ENCODE measurements at regions not wholly inside any gene's neighbourhood (a gene's known extent, or its start where the extent isn't known, plus 50 kb on each side); places are given as distances from the start of the nearest gene placed in this dataset.
"Not testable (repeated sequence)": the region's sequence is repeated elsewhere in the genome, so short reads cannot be mapped to it uniquely, and the experiment has no call there.

- no peak for DNase-seq (ENCODE audit: low spot score)
These were observed 532.1 kb upstream of the PITX2 start for GRCh38 chr4:111154934-111155333.

GRCh38 chr4:111164556-111164955, 541.7 kb upstream of the PITX2 start:
- not testable (repeated sequence) for DNase-seq (ENCODE audit: low spot score)

GRCh38 chr4:111174331-111174730, 551.5 kb upstream of the PITX2 start:
- DNase-seq (ENCODE audit: low spot score) = no peak

GRCh38 chr4:111178231-111178630, 555.4 kb upstream of the PITX2 start:
- no peak for DNase-seq (ENCODE audit: low spot score)

GRCh38 chr4:111187108-111187507, 564.2 kb upstream of the PITX2 start:
- DNase-seq (ENCODE audit: low spot score) = no peak

- no peak for DNase-seq (ENCODE audit: low spot score)
These were observed 575.6 kb upstream of the PITX2 start for GRCh38 chr4:111198446-111198845.

GRCh38 chr4:111204797-111205196, 581.9 kb upstream of the PITX2 start:
- no peak for DNase-seq (ENCODE audit: low spot score)

- DNase-seq (ENCODE audit: low spot score) = no peak
These were observed 586.1 kb upstream of the PITX2 start for GRCh38 chr4:111208970-111209369.

GRCh38 chr4:111209706-111210105, 586.8 kb upstream of the PITX2 start:
- DNase-seq (ENCODE audit: low spot score) = no peak

GRCh38 chr4:111210595-111210994, 587.7 kb upstream of the PITX2 start:
- DNase-seq (ENCODE audit: low spot score) = no peak

- DNase-seq (ENCODE audit: low spot score) = no peak
These were observed 590.7 kb upstream of the PITX2 start for GRCh38 chr4:111213531-111213930.

GRCh38 chr4:111214371-111214770, 591.5 kb upstream of the PITX2 start:
- no peak for DNase-seq (ENCODE audit: low spot score)

- no peak for DNase-seq (ENCODE audit: low spot score)
These were observed 592.9 kb upstream of the PITX2 start for GRCh38 chr4:111215755-111216154.

- no peak for DNase-seq (ENCODE audit: low spot score)
These were observed 593.9 kb upstream of the PITX2 start for GRCh38 chr4:111216791-111217190.

- DNase-seq (ENCODE audit: low spot score) = no peak
These were observed 598.5 kb upstream of the PITX2 start for GRCh38 chr4:111221371-111221770.

- no peak for DNase-seq (ENCODE audit: low spot score)
These were observed 605.5 kb upstream of the PITX2 start for GRCh38 chr4:111228396-111228795.

GRCh38 chr4:111228874-111229273, 606.0 kb upstream of the PITX2 start:
- DNase-seq (ENCODE audit: low spot score) = no peak

- DNase-seq (ENCODE audit: low spot score) = no peak
These were observed 607.4 kb upstream of the PITX2 start for GRCh38 chr4:111230265-111230664.

GRCh38 chr4:111231281-111231680, 608.4 kb upstream of the PITX2 start:
- DNase-seq (ENCODE audit: low spot score) = no peak

- no peak for DNase-seq (ENCODE audit: low spot score)
These were observed 612.1 kb upstream of the PITX2 start for GRCh38 chr4:111234939-111235338.

GRCh38 chr4:111263836-111264235, 641.0 kb upstream of the PITX2 start:
- DNase-seq (ENCODE audit: low spot score) = no peak

GRCh38 chr4:111266937-111267336, 644.1 kb upstream of the PITX2 start:
- DNase-seq (ENCODE audit: low spot score) = no peak

GRCh38 chr4:111267786-111268185, 644.9 kb upstream of the PITX2 start:
- no peak for DNase-seq (ENCODE audit: low spot score)

GRCh38 chr4:111268769-111269414, 646.0 kb upstream of the PITX2 start:
- DNase-seq (ENCODE audit: low spot score) = peak; percentile 7

GRCh38 chr4:111269439-111269838, 646.6 kb upstream of the PITX2 start:
- no peak for DNase-seq (ENCODE audit: low spot score)
